ENCODE measurements at regions not wholly inside any gene's neighbourhood (a gene's known extent, or its start where the extent isn't known, plus 50 kb on each side); places are given as distances from the start of the nearest gene placed in this dataset.
A peak's percentile ranks its signal among the peaks of the same experiment; 100 is the strongest.
"Not testable (repeated sequence)": the region's sequence is repeated elsewhere in the genome, so short reads cannot be mapped to it uniquely, and the experiment has no call there.

DNA sequence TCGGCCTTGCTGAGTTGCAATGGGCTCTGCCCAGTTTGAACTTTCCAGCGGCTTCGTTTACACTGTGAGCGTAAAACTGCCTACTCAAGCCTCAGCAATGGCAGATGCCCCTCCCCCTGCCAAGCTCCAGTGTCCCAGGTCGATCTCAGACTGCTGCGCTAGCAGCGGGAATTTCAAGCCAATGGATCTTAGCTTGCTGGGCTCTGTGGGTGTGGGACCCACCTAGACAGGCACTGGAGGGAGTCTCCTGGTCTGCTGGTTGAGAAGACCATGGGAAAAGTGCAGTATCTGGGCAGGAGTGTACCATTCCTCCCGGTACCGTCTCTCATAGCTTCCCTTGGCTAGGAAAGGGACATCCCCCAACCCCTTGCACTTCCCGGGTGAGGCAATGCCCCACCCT, 88.2 kb downstream of the KLHL28 start:
- DNase-seq (ENCODE audit: low spot score): no peak

DNA sequence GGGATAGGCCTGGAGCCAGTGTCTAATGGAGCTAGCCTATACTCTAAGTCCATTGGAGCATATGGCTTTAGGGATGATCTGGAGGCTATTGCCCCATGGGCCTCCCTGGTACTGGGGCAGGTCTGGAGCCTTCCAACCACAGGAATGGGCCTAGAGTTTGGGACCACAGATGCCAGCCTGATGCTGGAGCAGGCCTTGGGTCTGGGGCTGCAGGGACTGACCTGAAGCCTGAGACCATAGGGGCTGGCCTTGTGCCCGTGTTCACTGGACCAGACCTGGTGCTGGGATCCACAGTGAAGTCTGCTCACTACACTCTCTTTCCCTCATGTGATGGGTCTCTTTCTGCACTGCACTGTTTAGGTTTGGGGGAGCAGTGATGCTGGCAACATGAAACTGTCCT, 95.0 kb downstream of the KLHL28 start:
- DNase-seq (ENCODE audit: low spot score): no peak

DNA sequence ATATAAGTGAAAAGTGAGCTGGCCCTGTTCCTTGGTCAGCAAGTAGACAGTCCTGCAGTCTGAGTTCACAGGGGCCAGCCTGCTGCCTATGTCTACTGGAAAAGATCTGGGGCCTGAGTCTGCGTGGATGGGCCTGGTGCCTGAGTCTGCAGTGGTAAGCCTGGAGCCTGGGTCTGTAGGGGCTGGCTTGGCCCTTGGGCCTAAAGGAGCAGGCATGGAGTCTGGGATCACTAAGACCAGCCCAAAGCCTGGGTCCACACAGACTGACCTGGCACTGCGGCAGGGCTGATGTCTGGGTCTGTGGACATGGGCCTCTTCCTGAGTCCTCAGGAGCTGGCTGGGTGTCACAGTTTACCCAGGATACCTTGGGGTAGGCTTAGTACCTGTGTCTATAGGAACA, 95.4 kb downstream of the KLHL28 start:
- no peak for DNase-seq (ENCODE audit: low spot score)

DNA sequence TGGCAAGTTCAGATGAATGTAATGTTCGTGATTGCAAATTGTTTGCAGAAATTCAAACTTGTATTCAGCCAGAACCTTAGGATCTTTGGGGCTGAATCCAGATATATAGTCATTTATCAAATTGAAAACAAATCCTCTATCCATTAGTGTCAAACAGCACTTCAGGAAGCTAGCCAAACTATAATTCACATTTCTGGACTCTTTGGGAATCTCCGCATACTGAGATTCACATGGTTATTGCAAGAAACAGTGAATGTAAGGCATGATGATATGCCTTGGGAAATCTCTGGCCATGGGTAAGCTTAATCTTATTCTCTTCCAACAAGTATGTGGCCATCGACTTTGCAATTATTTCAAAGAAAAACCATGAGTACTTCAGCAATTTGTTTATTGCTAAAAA, 98.5 kb downstream of the KLHL28 start:
- DNase-seq (ENCODE audit: low spot score): no peak

DNA sequence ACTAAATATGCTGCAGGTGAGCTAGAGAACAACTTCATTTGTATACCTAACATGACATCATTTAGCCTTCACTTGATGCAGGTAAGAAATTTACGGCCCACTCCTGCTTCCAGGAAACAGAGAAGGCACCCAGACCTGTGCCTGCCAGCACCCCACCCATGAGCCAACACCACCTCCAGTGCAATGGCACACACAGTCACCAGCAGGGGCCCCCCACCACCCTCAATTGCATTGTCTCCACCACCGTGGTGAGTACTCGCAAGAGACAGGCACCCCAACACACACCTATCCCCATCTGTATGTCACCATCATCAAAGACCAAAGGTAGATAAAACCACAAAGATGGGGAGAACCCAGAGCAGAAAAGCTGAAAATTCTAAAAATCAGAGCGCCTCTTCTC, 107.6 kb downstream of the KLHL28 start:
- DNase-seq (ENCODE audit: low spot score): no peak

DNA sequence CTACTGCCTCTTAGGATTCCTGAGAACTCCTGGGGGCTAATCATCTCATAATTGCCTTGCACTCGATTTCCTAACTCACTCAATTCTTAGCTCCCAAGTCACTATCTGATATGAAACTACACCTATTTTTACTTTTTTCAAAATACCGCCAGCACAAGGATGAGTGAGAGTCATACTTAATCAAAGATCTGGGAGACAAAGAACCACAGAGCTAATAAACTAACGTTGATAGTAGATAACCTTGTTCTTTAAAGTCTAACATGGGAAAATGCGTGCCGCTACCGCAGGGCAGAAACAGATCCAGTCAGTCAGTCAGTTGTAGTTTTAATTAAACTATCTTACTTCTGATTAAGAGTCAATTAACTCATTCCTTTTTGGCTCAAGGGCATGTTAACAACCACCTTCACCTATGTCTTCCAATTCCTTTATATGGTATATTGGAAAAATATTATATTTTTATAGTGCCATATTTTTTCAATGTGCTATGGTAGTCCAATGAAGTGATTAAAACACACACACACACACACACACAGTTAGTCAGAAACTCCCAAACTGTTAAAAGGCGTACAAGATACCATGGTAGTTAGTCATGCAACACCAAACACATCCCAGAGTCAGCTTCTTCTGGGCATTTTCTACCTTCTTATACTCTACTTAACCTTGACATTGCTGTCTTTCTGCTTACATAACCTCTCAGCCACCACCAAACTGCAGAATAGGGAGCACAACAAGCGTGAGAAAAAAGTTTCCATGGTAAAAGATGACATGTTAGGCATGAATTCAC, 114.0 kb downstream of the KLHL28 start:
- no peak for DNase-seq (ENCODE audit: low spot score)

DNA sequence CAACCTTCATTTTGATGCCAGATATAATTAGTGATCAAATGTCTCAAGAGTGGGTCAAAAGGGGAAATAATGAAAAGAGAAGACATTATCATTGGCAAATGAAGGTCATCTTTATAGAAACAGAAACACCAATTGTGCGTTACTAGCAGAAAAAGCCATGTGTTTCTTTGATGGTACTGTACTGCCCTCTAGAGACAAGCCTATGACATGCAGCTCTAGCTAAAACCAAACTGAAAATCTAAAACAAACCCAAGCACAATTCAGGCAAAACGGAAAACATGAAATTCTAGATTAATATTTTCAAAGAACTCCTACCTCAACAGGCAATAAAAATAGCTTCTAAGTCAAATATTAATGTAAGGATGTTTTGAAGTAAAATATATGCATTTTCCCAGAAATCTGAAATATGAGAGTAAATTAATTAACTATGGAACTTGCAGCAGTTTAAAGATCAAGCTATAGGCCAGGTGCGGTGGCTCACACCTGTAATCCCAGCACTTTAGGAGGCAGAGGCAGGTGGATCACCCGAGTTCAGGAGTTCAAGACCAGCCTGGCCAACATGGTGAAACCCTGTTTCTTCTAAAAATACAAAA, 115.4 kb downstream of the KLHL28 start:
- peak; percentile 20 for DNase-seq (ENCODE audit: low spot score)

DNA sequence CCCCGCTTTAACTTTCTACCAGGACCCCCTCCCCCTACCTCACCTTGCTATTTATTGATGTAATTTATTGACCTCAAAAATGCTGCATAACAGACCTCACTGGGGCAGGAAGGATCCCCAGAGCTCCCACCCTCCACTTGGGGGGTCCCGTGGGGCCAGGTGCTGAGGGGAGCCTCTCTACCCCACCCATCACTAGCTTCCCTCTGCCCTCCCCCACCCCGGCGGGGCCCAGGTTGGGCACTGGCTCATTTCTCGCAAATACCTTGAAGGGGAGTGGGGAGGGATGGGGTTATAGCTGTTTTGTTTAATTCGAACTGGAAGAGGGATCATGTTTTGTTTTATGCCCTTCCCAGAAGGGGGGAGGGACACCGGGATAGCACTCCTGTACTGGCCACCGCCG, 125.8 kb downstream of the KLHL28 start:
- not testable (repeated sequence) for DNase-seq (ENCODE audit: low spot score)

DNA sequence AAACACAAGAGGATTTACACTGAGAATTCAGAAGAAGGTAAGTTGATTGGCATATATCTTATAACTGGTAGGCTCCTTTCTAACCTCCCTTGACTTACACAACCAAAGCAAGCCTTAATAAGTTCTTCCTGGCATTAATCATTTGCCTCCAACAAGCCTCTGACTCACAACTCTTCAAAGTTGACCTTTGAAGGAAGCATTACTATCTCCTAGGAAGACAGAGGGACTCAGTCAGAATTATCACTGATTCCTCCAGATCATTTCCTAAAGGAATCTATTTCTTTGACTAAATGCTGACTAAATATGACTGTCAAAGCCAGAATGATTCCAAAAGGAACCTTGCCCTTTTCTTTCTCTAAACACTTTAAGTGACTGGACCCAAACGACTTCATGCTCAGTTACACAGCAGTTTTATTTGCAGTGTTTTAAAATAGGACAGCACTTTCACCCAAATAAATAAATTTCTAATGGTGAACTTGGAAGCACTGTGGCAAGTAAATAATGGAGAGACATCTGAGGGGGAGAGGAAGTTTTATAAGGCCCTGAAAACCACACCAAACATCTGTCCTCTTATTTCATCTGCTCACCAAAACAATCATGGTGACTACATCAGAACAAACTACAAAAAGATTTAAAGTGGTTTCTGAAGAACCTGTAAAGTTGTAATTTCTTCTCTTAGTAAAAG, 128.2 kb downstream of the KLHL28 start:
- peak; percentile 22 for DNase-seq (ENCODE audit: low spot score)

DNA sequence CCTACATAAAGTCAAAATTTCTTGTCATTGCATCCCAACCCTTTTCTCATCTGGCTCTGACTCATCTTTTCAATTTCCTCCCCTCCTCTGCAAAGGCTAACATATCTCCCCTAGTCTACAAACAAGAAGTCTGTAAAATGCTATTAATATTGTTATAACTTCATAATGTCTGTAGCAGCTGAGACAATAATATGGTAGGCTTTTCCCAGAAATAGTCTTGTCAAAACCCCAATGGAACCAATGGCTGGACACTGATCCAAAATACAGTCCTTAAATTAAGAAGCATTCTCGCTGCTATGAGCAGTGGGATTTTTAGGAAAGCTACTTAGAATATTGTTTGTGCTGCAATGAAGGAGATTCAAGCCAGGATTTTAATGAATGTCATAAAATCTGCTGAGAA, 131.4 kb downstream of the KLHL28 start:
- DNase-seq (ENCODE audit: low spot score): no peak

DNA sequence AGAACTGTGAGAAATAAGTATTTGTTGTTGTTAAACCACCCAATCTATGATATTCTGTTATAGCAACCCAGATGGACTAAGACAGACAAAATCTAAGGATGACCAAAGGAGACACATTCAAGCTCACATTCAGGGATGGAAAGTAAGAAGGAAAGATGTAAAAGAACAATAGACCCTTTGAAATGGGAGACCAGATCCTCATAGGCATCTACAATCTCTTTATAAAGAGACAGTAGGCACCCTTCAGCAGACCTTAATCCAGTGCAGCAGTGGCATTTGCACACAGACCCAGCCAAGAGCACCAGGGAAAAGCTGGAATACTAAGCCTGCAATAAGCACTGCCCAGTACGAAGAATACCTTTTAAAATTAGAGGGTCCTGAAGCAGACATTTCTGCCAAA, 132.7 kb downstream of the KLHL28 start:
- DNase-seq (ENCODE audit: low spot score): no peak

DNA sequence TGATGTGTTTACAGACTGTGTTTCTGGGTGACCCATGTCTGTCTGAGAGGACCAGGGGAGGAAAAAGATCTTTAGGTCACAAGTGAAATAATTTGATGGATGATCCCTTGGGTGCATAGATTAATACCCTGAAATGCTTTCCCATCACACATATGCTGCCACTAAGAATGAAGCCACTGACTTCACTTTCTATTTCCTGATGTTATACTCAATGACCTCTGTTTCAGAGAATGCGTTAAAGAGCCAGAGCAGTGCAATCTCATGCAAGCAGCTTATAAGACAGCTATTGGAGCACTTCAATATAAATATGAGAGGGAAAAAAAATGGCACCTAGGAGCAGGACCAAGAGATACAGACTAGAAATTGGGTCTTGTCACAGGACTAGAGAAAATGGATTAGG, 133.7 kb downstream of the KLHL28 start:
- DNase-seq (ENCODE audit: low spot score): no peak

DNA sequence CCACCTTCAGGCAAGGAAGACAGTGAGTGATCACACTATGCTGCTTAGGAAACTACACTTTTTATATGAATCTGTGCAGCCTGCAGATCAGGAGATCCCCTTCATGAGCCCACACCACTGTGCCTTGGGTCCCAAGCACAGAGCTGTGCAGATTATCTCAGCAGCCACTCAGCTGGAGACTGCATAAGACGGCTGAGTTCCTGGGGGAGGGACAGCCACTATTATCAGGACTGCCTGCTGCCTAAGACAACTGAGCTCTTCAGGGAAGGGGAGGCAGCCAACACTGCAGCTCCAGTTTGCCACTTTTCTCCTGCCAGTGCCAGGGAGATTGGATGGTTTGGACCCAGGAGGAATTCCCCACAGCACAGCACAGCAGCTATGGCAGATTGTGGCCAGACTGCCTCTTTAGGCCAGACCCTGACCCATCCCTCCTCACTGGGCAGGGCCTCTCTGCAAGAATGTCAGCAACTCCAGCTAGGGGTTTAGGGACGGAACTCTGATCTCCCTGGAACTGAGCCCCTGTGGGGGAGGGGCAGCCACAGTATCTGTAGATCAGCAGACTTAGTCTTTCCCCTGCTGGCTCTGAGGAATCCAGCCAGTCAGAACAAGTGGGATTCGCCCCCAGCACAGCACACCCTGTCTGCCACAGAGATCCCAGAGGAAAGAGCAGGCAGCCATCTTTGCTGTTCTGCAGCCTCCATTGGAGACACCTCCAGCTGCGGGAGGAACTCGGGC, 141.3 kb downstream of the KLHL28 start:
- DNase-seq (ENCODE audit: low spot score): no peak

DNA sequence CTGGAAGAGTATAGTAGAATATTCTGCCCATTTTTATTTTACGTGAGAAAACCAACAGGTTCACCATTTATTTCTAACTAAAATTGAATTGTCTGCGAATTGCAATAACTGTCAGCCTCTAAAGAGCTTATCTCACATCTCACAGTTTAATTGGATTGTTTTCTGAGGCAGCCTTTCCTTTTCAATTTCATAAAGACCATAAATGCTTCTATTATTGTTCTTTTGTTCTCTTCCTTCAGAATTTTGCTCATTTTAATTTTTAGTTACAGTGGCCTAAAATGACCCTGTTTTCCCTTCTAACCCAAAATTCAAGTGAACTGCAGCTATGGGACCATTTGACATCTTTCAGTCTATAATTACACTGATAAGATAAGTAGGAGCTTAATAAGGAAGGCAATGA, 147.6 kb downstream of the KLHL28 start:
- DNase-seq (ENCODE audit: low spot score): no peak

DNA sequence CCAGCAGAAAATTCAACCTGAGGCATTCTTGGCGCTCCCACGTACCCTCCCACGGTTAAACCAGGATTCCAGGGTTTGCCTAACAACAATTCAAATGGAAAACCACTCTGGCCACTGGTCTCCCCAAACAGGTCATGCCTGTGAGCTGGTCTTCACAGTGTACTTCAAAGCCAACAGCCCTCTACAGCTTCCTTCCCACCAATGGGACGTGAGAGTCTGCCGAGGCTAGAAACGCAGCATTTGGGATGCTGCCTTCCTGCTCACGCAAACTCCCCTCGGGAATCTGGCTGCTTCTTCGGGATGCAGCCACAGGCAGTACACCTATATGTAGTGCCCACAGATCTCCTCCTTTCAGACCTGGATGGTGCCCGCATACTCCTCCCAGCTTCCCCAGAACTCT, 149.1 kb downstream of the KLHL28 start:
- DNase-seq (ENCODE audit: low spot score): no peak

DNA sequence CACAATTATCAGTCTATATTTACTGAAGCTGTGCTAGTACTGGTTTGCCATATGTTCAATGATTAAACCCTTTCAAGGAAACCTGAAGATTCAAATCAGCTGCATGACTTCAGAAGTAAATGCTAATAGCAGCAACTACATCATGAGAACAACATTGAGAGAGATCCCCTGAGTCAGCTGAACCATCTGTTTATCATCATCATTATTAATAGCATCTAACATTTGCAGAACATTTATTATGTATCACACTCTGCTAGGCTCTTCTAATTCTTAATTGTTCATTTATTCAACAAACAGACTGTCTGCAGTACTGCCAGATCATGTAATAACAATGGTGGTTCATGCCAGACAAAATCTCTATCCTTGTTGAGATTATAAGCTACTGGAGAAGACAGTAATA, 157.4 kb downstream of the KLHL28 start:
- no peak for DNase-seq (ENCODE audit: low spot score)

DNA sequence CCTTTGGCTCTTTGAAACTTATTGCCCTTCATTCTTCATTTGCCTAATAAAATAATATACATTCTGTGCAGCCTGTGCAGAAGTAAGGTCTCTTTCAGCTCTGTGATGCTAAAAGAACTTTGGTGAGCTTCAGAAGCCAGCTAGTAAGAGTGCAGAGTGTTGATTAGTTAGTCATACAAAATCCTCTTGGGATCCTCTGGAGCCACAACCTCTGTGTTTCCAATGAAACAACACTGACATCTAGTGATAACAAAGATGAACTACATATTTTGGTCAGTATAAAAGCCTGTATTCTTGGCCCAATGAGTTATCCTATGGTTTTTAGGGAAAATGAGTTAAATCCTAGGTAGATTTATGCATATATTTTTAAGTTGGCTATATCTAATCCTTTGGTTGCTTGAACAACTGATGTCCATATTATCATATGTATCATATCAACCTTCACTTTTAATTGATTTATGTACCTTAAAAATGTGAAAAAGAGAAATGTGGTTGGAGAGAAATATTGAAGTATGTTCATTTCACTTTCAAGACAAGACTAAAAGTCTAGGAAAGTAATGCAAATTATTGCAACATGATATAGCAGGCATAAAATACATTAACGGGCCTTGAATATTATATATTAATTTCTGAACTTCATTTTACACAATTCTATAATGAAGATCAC, 158.4 kb downstream of the KLHL28 start:
- peak; percentile 50 for DNase-seq (ENCODE audit: low spot score)

DNA sequence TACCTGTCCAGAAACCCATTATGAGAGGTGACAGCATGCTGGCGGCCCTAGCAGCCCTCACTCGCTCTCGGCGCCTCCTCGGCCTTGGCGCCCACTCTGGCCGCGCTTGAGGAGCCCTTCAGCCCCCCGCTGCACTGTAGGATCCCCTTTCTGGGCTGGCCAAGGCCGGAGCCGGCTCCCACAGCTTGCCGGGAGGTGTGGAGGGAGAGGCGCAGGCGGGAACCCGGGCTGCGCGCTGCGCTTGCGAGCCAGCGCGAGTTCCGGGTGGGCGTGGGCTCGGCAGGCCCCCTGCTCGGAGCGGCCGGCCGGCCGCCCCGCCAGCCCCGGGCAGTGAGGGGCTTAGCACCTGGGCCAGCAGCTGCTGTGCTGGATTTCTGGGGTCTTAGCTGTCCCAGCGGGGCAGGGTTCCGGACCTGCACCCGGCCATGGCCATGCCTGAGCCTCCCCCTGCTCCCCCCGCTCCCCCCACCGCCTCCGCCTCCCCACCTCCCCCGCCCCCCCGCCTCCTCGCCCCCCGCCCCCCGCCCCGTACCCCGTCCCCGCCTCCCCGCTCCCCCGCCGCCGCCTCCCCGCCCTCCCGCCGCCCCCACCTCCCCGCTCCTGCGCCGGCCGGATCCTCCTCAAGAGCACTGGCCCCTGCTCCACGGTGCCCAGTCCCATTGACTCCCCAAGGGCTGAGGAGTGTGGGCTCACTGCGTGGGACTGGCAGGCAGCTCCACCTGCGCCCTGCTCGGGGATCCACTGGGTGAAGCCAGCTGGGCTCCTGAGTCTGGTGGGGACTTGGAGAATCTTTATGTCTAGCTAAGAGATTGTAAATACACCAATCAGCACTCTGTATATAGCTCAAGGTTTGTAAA, 163.1 kb downstream of the KLHL28 start:
- no peak for DNase-seq (ENCODE audit: low spot score)

DNA sequence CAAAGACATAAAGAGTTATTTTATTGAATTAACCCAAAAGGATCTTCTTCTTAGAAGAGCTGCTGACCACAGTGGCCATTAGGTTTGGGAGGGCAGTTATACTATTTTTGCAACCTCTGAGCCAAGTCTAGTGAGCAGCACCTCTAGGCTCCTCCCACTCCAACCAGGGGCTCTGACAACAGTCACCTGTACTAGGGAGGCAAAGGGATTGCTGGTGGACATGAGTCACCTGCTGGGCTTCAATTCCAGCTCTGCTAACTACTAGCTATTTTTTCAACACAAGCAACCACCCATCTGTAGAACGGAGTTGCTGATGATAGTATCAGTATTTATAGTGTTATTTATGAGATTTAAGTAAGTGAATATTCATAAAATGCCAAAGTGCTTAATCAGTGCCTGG, 166.0 kb downstream of the KLHL28 start:
- DNase-seq (ENCODE audit: low spot score): no peak

DNA sequence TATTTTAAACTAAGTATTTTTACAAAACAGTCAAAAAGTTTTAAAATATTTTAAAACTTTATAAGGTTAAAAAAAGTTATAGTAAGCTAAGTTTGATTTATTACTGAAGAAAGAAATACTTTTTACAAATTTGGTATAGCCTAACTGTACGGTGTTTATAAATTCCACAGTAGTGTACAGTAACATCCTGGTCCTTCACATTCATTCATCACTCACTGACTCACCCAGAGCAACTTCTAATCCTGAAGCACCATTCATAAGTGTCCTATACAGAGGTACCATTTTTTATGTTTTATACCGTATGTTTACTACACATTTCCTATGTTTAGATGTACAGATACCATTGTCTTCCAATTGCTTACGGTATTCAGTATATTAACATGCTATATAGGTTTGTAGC, 170.0 kb downstream of the KLHL28 start:
- DNase-seq (ENCODE audit: low spot score): no peak

DNA sequence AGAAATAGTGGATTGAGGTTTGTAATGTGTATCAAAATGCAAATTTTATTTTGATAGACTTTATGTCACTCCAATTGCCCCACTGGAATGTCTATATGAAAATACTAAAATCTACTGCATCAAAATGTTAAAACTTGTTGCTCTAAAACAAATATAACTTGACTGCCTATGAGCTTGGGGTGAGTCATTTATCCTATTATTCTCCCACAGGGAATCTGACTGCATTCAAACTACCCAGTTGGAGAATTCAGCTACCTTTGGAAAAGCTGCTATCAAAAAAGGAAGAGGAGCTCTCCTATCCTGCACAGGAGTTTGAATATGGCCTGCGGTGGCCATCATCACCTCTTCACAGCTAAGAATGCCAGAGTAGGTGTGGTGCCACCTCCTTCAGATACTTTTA, 173.1 kb downstream of the KLHL28 start:
- DNase-seq (ENCODE audit: low spot score): no peak
